ENCODE measurements at regions not wholly inside any gene's neighbourhood (a gene's known extent, or its start where the extent isn't known, plus 50 kb on each side); places are given as distances from the start of the nearest gene placed in this dataset.
"Not testable (repeated sequence)": the region's sequence is repeated elsewhere in the genome, so short reads cannot be mapped to it uniquely, and the experiment has no call there.

- H3K4me3 ChIP-seq (ENCODE audit: low read depth, low read length, poor library complexity, severe bottlenecking); H3K36me3 ChIP-seq (ENCODE audit: insufficient read depth, low read length, poor library complexity, severe bottlenecking); H3K27me3 ChIP-seq (replicated peaks; ENCODE audit: insufficient read depth, low read depth, low read length, poor library complexity); DNase-seq (ENCODE audit: low spot score); POLR2A ChIA-PET (ENCODE audit: low non-redundant PET); intact Hi-C loops (cut with micrococcal nuclease; ENCODE audit: unreplicated experiment); H3K27ac ChIP-seq (ENCODE audit: low read depth, low read length, poor library complexity, severe bottlenecking); H3K9me3 ChIP-seq (ENCODE audit: low read depth, low read length, poor library complexity, severe bottlenecking); H3K4me1 ChIP-seq (ENCODE audit: insufficient read depth, low read length, poor library complexity, severe bottlenecking); CTCF ChIA-PET; BruUV-seq (replicated peaks): not testable (repeated sequence)
Measured at GRCh38 chr6:78807655-78808355, 59.5 kb upstream of the IRAK1BP1 start.

DNA sequence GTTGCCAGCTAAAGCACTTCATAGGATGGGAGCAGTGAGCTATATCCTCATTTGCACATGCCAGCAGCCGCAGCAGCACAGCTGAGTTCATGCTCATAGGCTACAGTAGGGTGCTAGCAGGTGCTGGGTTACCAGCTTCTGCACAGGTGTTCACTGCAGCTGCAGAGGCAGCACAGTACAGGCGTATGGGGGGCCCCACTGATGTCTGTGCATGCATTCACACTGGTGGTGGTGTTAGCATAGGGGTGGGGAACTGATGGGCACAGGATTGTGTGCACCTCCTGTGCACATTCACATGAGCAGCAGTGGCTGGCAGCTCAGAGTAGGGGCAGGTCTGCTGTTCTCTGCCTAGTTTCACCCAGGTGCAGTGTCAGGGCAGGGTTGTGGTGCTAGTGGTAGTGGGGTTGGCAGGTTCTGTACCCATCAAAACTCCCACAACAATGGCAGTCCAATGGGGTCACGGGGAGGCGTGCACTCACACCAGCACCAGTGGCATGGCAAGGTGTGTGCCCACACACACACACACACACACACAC is 58.9 kb upstream of the IRAK1BP1 start:
- Histone ChIP-seq H3K27ac (ENCODE audit: low read depth, low read length, poor library complexity, severe bottlenecking) (no peak overlapping the region), H3K4me1 (ENCODE audit: insufficient read depth, low read length, poor library complexity, severe bottlenecking) (no peaks in the 10 kb centered on the region), H3K36me3 (ENCODE audit: insufficient read depth, low read length, poor library complexity, severe bottlenecking) (no peaks in the 10 kb centered on the region), H3K9me3 (ENCODE audit: low read depth, low read length, poor library complexity, severe bottlenecking) (no peaks in the 10 kb centered on the region), H3K27me3 (replicated peaks; ENCODE audit: insufficient read depth, low read depth, low read length, poor library complexity) (no peaks in the 10 kb centered on the region), H3K4me3 (ENCODE audit: low read depth, low read length, poor library complexity, severe bottlenecking) (no peak overlapping the region)
- no peak for TF ChIP-seq EZH2 (IDR thresholded peaks at IDR 0.05; ENCODE audit: borderline replicate concordance, low read depth, low read length, poor library complexity, severe bottlenecking)
- TF ChIP-seq, protein P1, sequence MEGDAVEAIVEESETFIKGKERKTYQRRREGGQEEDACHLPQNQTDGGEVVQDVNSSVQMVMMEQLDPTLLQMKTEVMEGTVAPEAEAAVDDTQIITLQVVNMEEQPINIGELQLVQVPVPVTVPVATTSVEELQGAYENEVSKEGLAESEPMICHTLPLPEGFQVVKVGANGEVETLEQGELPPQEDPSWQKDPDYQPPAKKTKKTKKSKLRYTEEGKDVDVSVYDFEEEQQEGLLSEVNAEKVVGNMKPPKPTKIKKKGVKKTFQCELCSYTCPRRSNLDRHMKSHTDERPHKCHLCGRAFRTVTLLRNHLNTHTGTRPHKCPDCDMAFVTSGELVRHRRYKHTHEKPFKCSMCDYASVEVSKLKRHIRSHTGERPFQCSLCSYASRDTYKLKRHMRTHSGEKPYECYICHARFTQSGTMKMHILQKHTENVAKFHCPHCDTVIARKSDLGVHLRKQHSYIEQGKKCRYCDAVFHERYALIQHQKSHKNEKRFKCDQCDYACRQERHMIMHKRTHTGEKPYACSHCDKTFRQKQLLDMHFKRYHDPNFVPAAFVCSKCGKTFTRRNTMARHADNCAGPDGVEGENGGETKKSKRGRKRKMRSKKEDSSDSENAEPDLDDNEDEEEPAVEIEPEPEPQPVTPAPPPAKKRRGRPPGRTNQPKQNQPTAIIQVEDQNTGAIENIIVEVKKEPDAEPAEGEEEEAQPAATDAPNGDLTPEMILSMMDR (conservative IDR thresholded peaks at IDR 0.05; ENCODE audit: low read depth, low read length): no peak
- no peak for DNase-seq (ENCODE audit: low spot score)
- BruUV-seq (replicated peaks): no TSS peak
- intact Hi-C loops (cut with micrococcal nuclease; ENCODE audit: unreplicated experiment): no loop called here
- ChIA-PET POLR2A (ENCODE audit: low non-redundant PET) (no interaction called here), CTCF (no interaction called here)

DNA sequence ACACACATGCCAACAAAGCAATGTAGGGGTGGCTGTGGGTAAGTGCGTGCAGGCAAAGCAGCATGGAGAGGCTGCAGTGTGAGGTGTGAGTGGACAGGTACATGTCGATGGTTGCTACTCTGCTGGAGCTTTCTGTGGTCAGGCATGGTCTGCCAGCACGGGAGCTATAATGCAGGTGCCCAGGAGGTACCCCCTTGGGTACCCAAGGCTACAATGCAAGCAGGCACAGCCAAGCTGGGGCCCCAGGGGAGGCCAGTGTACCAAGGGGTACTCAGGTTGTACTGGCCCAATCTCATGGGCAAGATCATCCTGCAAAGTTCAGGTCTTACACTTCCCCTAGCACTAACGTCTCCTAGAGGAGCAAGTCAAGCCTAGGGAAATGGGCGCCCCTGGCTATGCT is 58.4 kb upstream of the IRAK1BP1 start:
- Histone ChIP-seq H3K4me1 (ENCODE audit: insufficient read depth, low read length, poor library complexity, severe bottlenecking) (no peaks in the 10 kb centered on the region), H3K4me3 (ENCODE audit: low read depth, low read length, poor library complexity, severe bottlenecking) (no peak overlapping the region), H3K27ac (ENCODE audit: low read depth, low read length, poor library complexity, severe bottlenecking) (no peak overlapping the region), H3K27me3 (replicated peaks; ENCODE audit: insufficient read depth, low read depth, low read length, poor library complexity) (no peaks in the 10 kb centered on the region), H3K36me3 (ENCODE audit: insufficient read depth, low read length, poor library complexity, severe bottlenecking) (no peaks in the 10 kb centered on the region), H3K9me3 (ENCODE audit: low read depth, low read length, poor library complexity, severe bottlenecking) (no peaks in the 10 kb centered on the region)
- BruUV-seq (replicated peaks): no TSS peak
- intact Hi-C loops (cut with micrococcal nuclease; ENCODE audit: unreplicated experiment): no loop called here
- CTCF ChIA-PET: no interaction called here
- TF ChIP-seq, protein P1 (conservative IDR thresholded peaks at IDR 0.05; ENCODE audit: low read depth, low read length): no peak
- TF ChIP-seq EZH2 (IDR thresholded peaks at IDR 0.05; ENCODE audit: borderline replicate concordance, low read depth, low read length, poor library complexity, severe bottlenecking): no peak
- POLR2A ChIA-PET (ENCODE audit: low non-redundant PET): no interaction called here
- DNase-seq (ENCODE audit: low spot score): no peak

GRCh38 chr6:78810146-78810545 is 57.2 kb upstream of the IRAK1BP1 start:
- CTCF ChIA-PET: no interaction called here
- intact Hi-C loops (cut with micrococcal nuclease; ENCODE audit: unreplicated experiment): loop anchor here (2.0 to 10.0 kb wide), 2 partner anchors 1069 to 1185 kb away; no protein-coding TSS in a partner anchor
- Histone ChIP-seq H3K27me3 (replicated peaks; ENCODE audit: insufficient read depth, low read depth, low read length, poor library complexity) (no peaks in the 10 kb centered on the region), H3K36me3 (ENCODE audit: insufficient read depth, low read length, poor library complexity, severe bottlenecking) (no peaks in the 10 kb centered on the region), H3K9me3 (ENCODE audit: low read depth, low read length, poor library complexity, severe bottlenecking) (no peaks in the 10 kb centered on the region), H3K4me3 (ENCODE audit: low read depth, low read length, poor library complexity, severe bottlenecking) (no peak overlapping the region), H3K4me1 (ENCODE audit: insufficient read depth, low read length, poor library complexity, severe bottlenecking) (no peaks in the 10 kb centered on the region), H3K27ac (ENCODE audit: low read depth, low read length, poor library complexity, severe bottlenecking) (no peak overlapping the region)
- peak; percentile 45 for DNase-seq (ENCODE audit: low spot score)
- POLR2A ChIA-PET (ENCODE audit: low non-redundant PET): interaction anchor here (0.6 kb wide), 1 partner anchor 475 kb away, joined by 4 read pairs; no protein-coding TSS in a partner anchor
- BruUV-seq (replicated peaks): no TSS peak
- no peak for TF ChIP-seq EZH2 (IDR thresholded peaks at IDR 0.05; ENCODE audit: borderline replicate concordance, low read depth, low read length, poor library complexity, severe bottlenecking)
- TF ChIP-seq, protein P1 (conservative IDR thresholded peaks at IDR 0.05; ENCODE audit: low read depth, low read length): peak; percentile 59
